K562 (cell line): ENCODE measurements at regions not wholly inside any gene's neighbourhood (a gene's known extent, or its start where the extent isn't known, plus 50 kb on each side); places are given as distances from the start of the nearest gene placed in this dataset.

Experiments used
- AFF4 ChIP-seq: sonication (generic); formaldehyde crosslinking; IDR thresholded peaks from 2 replicates; pipeline ENCODE4 v1.8.0; 2023; ENCODE audit warnings: mild to moderate bottlenecking, missing genetic modification reagents
- ATF7 ChIP-seq: fragments of 450-650 bp; IDR thresholded peaks from 2 replicates; pipeline ENCODE4 v1.7.1; 2014; ENCODE audit warnings: mild to moderate bottlenecking, moderate library complexity
- CEBPG ChIP-seq, 3 experiments: fragments of 200-800 bp in 1 of 3; sonication (Bioruptor generic) in 1 of 3; sonication (generic) in 1 of 3; formaldehyde crosslinking in 1 of 3; IDR thresholded peaks in 2 of 3; conservative IDR thresholded peaks in 1 of 3; 2 replicates each; pipeline versions ENCODE4 v1.6.1 to v1.8.0; 2016 to 2022; ENCODE audit warnings: missing compliant biosample characterization in 2 of 3, missing genetic modification characterization in 2 of 3, mild to moderate bottlenecking in 1 of 3, missing genetic modification reagents in 1 of 3
- E2F1 ChIP-seq: sonication (generic); formaldehyde crosslinking; IDR thresholded peaks from 2 replicates; pipeline ENCODE4 v1.8.1; 2023; ENCODE audit warnings: mild to moderate bottlenecking, missing genetic modification reagents, moderate library complexity
- E4F1 ChIP-seq: fragments of 250-450 bp; sonication (Bioruptor Pico); IDR thresholded peaks from 2 replicates; pipeline ENCODE4 v1.5.0; 2021; ENCODE audit warnings: mild to moderate bottlenecking, borderline replicate concordance
- ETV6 ChIP-seq, 3 experiments: fragments of 150-350 bp in 1 of 3; sonication (generic) in 1 of 3; formaldehyde crosslinking in 1 of 3; IDR thresholded peaks; 2 replicates each; pipeline versions ENCODE4 v1.6.1 to v1.8.0; 2014 to 2022; ENCODE audit warnings: borderline replicate concordance in 2 of 3, low read depth in 2 of 3, antibody characterized with exemption in 1 of 3, low read length in 1 of 3, mild to moderate bottlenecking in 1 of 3, missing genetic modification reagents in 1 of 3
- HMG20A ChIP-seq: fragments of 450-650 bp; formaldehyde crosslinking; conservative IDR thresholded peaks from 2 replicates; pipeline ENCODE4 v1.4.0; 2020; ENCODE audit warnings: mild to moderate bottlenecking, mixed read lengths
- TAF1 ChIP-seq: IDR thresholded peaks from 2 replicates; pipeline ENCODE4 v1.6.1; 2011; ENCODE audit warnings: mild to moderate bottlenecking, low read length, moderate library complexity; ENCODE audit not compliant: insufficient read depth, control insufficient read depth, severe bottlenecking; ENCODE audit errors: extremely low read depth
- TCF3 ChIP-seq: sonication (generic); formaldehyde crosslinking; IDR thresholded peaks from 2 replicates; pipeline ENCODE4 v1.4.0; 2020; ENCODE audit warnings: mild to moderate bottlenecking, missing genetic modification reagents
- TEAD4 ChIP-seq, 2 experiments: sonication (generic) in 1 of 2; formaldehyde crosslinking in 1 of 2; IDR thresholded peaks; 2 replicates each; pipeline versions ENCODE4 v1.6.1 to v1.8.0; 2012 to 2022; ENCODE audit warnings: borderline replicate concordance in 1 of 2, inconsistent platforms in 1 of 2, low read length in 1 of 2, mild to moderate bottlenecking in 1 of 2, missing genetic modification reagents in 1 of 2
- YY1 ChIP-seq, 3 experiments: IDR thresholded peaks; 2 replicates each; pipeline ENCODE4 v1.6.1; 2011; ENCODE audit warnings: low read length in 2 of 3, mild to moderate bottlenecking in 2 of 3, moderate library complexity in 2 of 3, borderline replicate concordance in 1 of 3, control low read depth in 1 of 3, low read depth in 1 of 3; ENCODE audit not compliant: insufficient read depth in 3 of 3, insufficient replicate concordance in 2 of 3, control insufficient read depth in 1 of 3, insufficient read length in 1 of 3; ENCODE audit errors: extremely low read depth in 1 of 3
- ZNF639 ChIP-seq, 2 experiments: fragments of 200-800 bp in 1 of 2; sonication (Bioruptor generic) in 1 of 2; sonication (generic) in 1 of 2; formaldehyde crosslinking in 1 of 2; IDR thresholded peaks in 1 of 2; conservative IDR thresholded peaks in 1 of 2; 2 replicates each; pipeline versions ENCODE4 v1.5.0 to v1.6.1; 2016 to 2020; ENCODE audit warnings: missing compliant biosample characterization in 1 of 2, missing genetic modification characterization in 1 of 2, missing genetic modification reagents in 1 of 2
- ZNF780A ChIP-seq: fragments of 250-450 bp; sonication (Bioruptor Pico); IDR thresholded peaks from 2 replicates; pipeline ENCODE4 v1.5.0; 2021; ENCODE audit warnings: mild to moderate bottlenecking

GRCh38 chr3:171974986-171975837 is 64.2 kb upstream of the FNDC3B start (continued):
- TF ChIP-seq E2F1 (CRISPR knock-in tag) (no peak), CEBPG (CRISPR knock-in tag; IDR thresholded peaks at IDR 0.05) (peak; percentile 45; the same call in 1 of the 2 replicates), CEBPG (tag; conservative IDR thresholded peaks at IDR 0.05 in 1 of 2, IDR thresholded peaks at IDR 0.05 in 1 of 2) (peak; percentile 73 to 80), TAF1 (no peak), TEAD4 (IDR thresholded peaks at IDR 0.05; ENCODE audit: low read length) (peak; percentile 73; the same call in 1 of the 2 replicates), TEAD4 (CRISPR knock-in tag; IDR thresholded peaks at IDR 0.05; ENCODE audit: borderline replicate concordance) (no peak), AFF4 (CRISPR knock-in tag) (no peak), E4F1 (CRISPR knock-in tag) (no peak), ZNF780A (CRISPR knock-in tag) (no peak), TCF3 (CRISPR knock-in tag) (peak; percentile 47; the same call in 1 of the 2 replicates), ETV6 (IDR thresholded peaks at IDR 0.05; ENCODE audit: borderline replicate concordance in 1 of 2, low read depth in 2 of 2, low read length in 1 of 2) (peak in 1 of 2 experiments; percentile 86; a peak in 2 of 4 replicates), ETV6 (CRISPR knock-in tag; IDR thresholded peaks at IDR 0.05; ENCODE audit: borderline replicate concordance) (no peak), YY1 (IDR thresholded peaks at IDR 0.05; ENCODE audit: borderline replicate concordance in 1 of 3, control insufficient read depth in 1 of 3, extremely low read depth in 1 of 3, insufficient read depth in 3 of 3, insufficient read length in 1 of 3, insufficient replicate concordance in 2 of 3, low read depth in 1 of 3, low read length in 2 of 3) (no peak), ZNF639 (CRISPR knock-in tag; conservative IDR thresholded peaks at IDR 0.05 in 1 of 2, IDR thresholded peaks at IDR 0.05 in 1 of 2) (no peak), HMG20A (CRISPR knock-in tag) (no peak), ATF7 (0 out of 2 replicates have a peak, but pooled peaks have one; percentile 15)
